SU-DHL-6 (cell line): ENCODE measurements at regions not wholly inside any gene's neighbourhood (a gene's known extent, or its start where the extent isn't known, plus 50 kb on each side); places are given as distances from the start of the nearest gene placed in this dataset.

Experiments used
- CTCF ChIP-seq: fragments of 200-600 bp; sonication (generic); IDR thresholded peaks from one replicate; pipeline ENCODE4 v1.5.1; 2017; ENCODE audit warnings: antibody characterized with exemption, mild to moderate bottlenecking, low read length, moderate library complexity; ENCODE audit not compliant: insufficient read depth, poor library complexity, severe bottlenecking
- EZH2phosphoT487 ChIP-seq: fragments of 200-600 bp; sonication (generic), shearing (Covaris generic); conservative IDR thresholded peaks from 2 replicates; pipeline ENCODE4 v1.6.1; 2018; ENCODE audit warnings: mild to moderate bottlenecking, antibody characterized with exemption, low read length, moderate library complexity, mixed read lengths

GRCh38 chr10:29397221-29397620, 108.4 kb downstream of the LYZL1 start:
- no peak for TF ChIP-seq CTCF
- no peak for TF ChIP-seq EZH2phosphoT487
